HuH-7.5 (cell line): ENCODE measurements at regions not wholly inside any gene's neighbourhood (a gene's known extent, or its start where the extent isn't known, plus 50 kb on each side); places are given as distances from the start of the nearest gene placed in this dataset.

Source experiments
- DNase-seq: peaks from one replicate; pipeline ENCODE4 v3.0.0; 2011; ENCODE audit warnings: low spot score

- DNase-seq = no peak
Measured at GRCh38 chr10:4018054-4018511, 233.1 kb upstream of the KLF6 start.

GRCh38 chr10:4017336-4017735 lies 232.3 kb upstream of the KLF6 start:
- DNase-seq = no peak

- DNase-seq = no peak
Measured at GRCh38 chr10:4016214-4016740, 231.3 kb upstream of the KLF6 start.

GRCh38 chr10:4013651-4014121 lies 228.7 kb upstream of the KLF6 start:
- no peak for DNase-seq

- no peak for DNase-seq
Measured at GRCh38 chr10:4012848-4013247, 227.8 kb upstream of the KLF6 start.

GRCh38 chr10:4011136-4011812 lies 226.3 kb upstream of the KLF6 start:
- no peak for DNase-seq

- DNase-seq = no peak
Measured at GRCh38 chr10:4008676-4009382, 223.8 kb upstream of the KLF6 start.

GRCh38 chr10:4007771-4008170 lies 222.8 kb upstream of the KLF6 start:
- no peak for DNase-seq

- no peak for DNase-seq
Measured at GRCh38 chr10:4006858-4007257, 221.8 kb upstream of the KLF6 start.

- no peak for DNase-seq
Measured at GRCh38 chr10:4006051-4006450, 221.0 kb upstream of the KLF6 start.

- no peak for DNase-seq
Measured at GRCh38 chr10:4004990-4005389, 220.0 kb upstream of the KLF6 start.

- no peak for DNase-seq
Measured at GRCh38 chr10:4004144-4004543, 219.1 kb upstream of the KLF6 start.

- DNase-seq = no peak
Measured at GRCh38 chr10:4003348-4003973, 218.5 kb upstream of the KLF6 start.

- DNase-seq = no peak
Measured at GRCh38 chr10:4001811-4002210, 216.8 kb upstream of the KLF6 start.

GRCh38 chr10:3999642-4000041 lies 214.6 kb upstream of the KLF6 start:
- DNase-seq = no peak

GRCh38 chr10:3996697-3997096 lies 211.7 kb upstream of the KLF6 start:
- DNase-seq = no peak

GRCh38 chr10:3995302-3996210 lies 210.5 kb upstream of the KLF6 start:
- DNase-seq = no peak

GRCh38 chr10:3992382-3993178 lies 207.6 kb upstream of the KLF6 start:
- no peak for DNase-seq

- DNase-seq = no peak
Measured at GRCh38 chr10:3990307-3990706, 205.3 kb upstream of the KLF6 start.

GRCh38 chr10:3987143-3987974 lies 202.3 kb upstream of the KLF6 start:
- DNase-seq = no peak
